Renal cortex interstitium (tissue), 11 donors: ENCODE measurements at regions not wholly inside any gene's neighbourhood (a gene's known extent, or its start where the extent isn't known, plus 50 kb on each side); places are given as distances from the start of the nearest gene placed in this dataset.
A peak's percentile ranks its signal among the peaks of the same experiment; 100 is the strongest.

ENCODE experiments used
- DNase-seq, 11 donors: peaks; one replicate each; pipeline ENCODE4 v3.0.0-alpha.2; 2013; ENCODE audit warnings: low read depth in 9 of 11, low spot score in 4 of 11; ENCODE audit errors: extremely low read depth in 1 of 11

- no peak for DNase-seq
These were observed 407.0 kb downstream of the KCTD16 start for GRCh38 chr5:144577676-144578075.

DNA sequence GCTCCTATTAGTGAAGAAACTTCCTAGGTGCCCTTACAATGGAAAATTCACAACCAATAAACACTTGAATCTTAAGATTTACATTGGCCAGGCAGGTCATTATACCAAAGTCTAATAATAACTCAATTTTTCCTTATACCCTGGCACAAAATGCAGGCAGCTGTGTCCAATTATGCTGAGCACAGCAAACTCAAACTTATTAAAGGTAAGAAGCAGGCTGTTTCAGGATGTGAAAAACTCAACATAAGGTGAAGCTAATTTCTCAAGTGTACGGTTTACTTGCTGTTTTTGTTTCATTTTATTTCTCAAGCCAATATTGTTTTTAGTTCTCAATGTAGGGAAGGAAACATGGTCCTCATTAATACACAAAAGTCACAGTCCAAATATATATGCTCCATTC is 405.1 kb downstream of the KCTD16 start:
- no peak for DNase-seq

DNA sequence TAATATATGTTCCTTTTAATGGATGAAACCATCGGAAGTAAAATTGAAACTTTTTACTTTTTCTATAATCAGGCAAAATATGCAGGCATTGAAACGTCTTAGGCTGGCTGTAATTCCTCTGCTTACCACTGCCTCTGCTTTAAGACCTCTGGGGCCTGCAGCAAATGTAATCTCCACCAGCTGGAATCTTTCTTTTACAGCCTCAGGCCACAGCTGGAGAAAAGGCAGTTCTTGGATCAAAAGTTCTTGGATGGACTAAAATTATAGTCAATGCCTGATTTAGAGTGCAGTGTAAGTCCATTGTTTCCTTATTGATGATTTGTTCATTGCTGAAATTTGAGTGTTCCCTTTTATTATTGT is 396.7 kb downstream of the KCTD16 start:
- DNase-seq: no peak

GRCh38 chr5:144566747-144567420 is 396.2 kb downstream of the KCTD16 start:
- no peak for DNase-seq

GRCh38 chr5:144549580-144549979 is 378.9 kb downstream of the KCTD16 start:
- DNase-seq: peak; percentile 9 to 62 (median 31)

GRCh38 chr5:144548936-144549335 is 378.3 kb downstream of the KCTD16 start:
- peak in 4 of 11 donors; percentile 4 to 19 (median 10) for DNase-seq

DNA sequence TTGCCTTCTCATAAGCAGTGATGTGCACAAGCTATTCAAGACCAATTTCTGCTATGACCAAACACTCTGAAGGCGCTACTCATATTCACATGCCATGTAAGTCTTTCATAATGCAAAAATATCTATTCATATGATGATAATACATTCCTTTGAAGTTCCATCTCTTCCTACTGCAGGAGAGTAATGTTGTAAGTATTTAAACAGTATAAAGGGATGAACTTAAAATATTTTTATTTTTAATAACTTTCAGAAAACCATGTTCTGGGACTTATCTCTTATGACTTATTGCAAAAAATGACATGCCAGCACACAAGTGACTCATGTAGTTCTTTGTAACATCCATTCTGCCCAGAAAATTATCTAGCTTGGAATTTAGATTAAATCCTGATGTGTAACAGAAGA is 376.4 kb downstream of the KCTD16 start:
- no peak for DNase-seq

- no peak for DNase-seq
These were observed 368.2 kb downstream of the KCTD16 start for GRCh38 chr5:144538845-144539244.
